Uterus (tissue), 3 donors: ENCODE measurements at regions not wholly inside any gene's neighbourhood (a gene's known extent, or its start where the extent isn't known, plus 50 kb on each side); places are given as distances from the start of the nearest gene placed in this dataset. TPM values are rescaled to one million over a fixed set of nuclear protein-coding genes. Genes with fewer than 3 reads are reported as not detected.

ENCODE experiments used
- DNase-seq, 2 donors: peaks; one replicate each; pipeline ENCODE4 v3.0.0-alpha.2; 2019 to 2020
- H3K27ac ChIP-seq, 2 donors: fragments of 200-600 bp; sonication (generic); 1 replicate in 1 of 2; 2 replicates in 1 of 2; pipeline ENCODE4 v1.5.1; 2016 to 2018
- H3K27me3 ChIP-seq, 2 donors: fragments of 200-600 bp; sonication (generic); one replicate each; pipeline ENCODE4 v1.5.1; 2018 to 2019; ENCODE audit warnings: control low read depth in 1 of 2
- H3K36me3 ChIP-seq, 2 donors: fragments of 200-600 bp; sonication (generic); one replicate each; pipeline ENCODE4 v1.5.1; 2019; ENCODE audit warnings: control low read depth in 1 of 2
- H3K4me1 ChIP-seq, 2 donors: fragments of 200-600 bp; sonication (generic); one replicate each; pipeline ENCODE4 v1.5.1; 2018 to 2019; ENCODE audit warnings: control low read depth in 1 of 2
- H3K4me3 ChIP-seq, 2 donors: fragments of 200-600 bp; sonication (generic); 1 replicate in 1 of 2; 2 replicates in 1 of 2; pipeline ENCODE4 v1.5.1; 2018 to 2019; ENCODE audit warnings: mild to moderate bottlenecking in 1 of 2
- H3K9me3 ChIP-seq, 2 donors: fragments of 200-600 bp; sonication (generic); one replicate each; pipeline ENCODE4 v1.5.1; 2019; ENCODE audit warnings: control low read depth in 1 of 2
- CTCF ChIP-seq, 4 experiments: fragments of 200-600 bp in 2 of 4; fragments of 450-650 bp in 2 of 4; sonication (generic) in 2 of 4; IDR thresholded peaks; one replicate each; pipeline ENCODE4 v1.5.1; 2016 to 2019; ENCODE audit warnings: antibody characterized with exemption in 4 of 4, mild to moderate bottlenecking in 2 of 4, moderate library complexity in 1 of 4
- POLR2A ChIP-seq, 2 donors: fragments of 450-650 bp; IDR thresholded peaks; one replicate each; pipeline ENCODE4 v1.6.1; 2016; ENCODE audit warnings: antibody characterized with exemption in 2 of 2, mild to moderate bottlenecking in 1 of 2, moderate library complexity in 1 of 2
- intact Hi-C: fragments of 100-400 bp; cut with DNase I; formaldehyde crosslinking; loops from one replicate; pipeline ENCODE4 v1.15.1; 2023; ENCODE audit warnings: low total_unique reads
- microRNA counts, 2 donors: library from miRNA; unstranded; fragments of <30 nt; microRNA quantifications; one replicate each; lab custom pipeline; 2016 to 2017
- microRNA-seq: library from miRNA; unstranded; fragments of <30 nt; microRNA quantifications from one replicate; pipeline ENCODE4, GENCODE V29; 2016; ENCODE audit warnings: borderline microRNAs expressed, borderline replicate concordance
- small RNA-seq: library from RNA; depleted of rRNA; stranded (forward); fragments of <200 nt; gene quantifications from one replicate; pipeline ENCODE3, GENCODE V24; 2016
- donor health status: DM: yes; HTN: yes; CAD: no.

- Histone ChIP-seq H3K27ac (no peak overlapping the region), H3K9me3 (no peaks in the 10 kb centered on the region), H3K27me3 (no peaks in the 10 kb centered on the region), H3K4me3 (no peak overlapping the region), H3K36me3 (no peaks in the 10 kb centered on the region), H3K4me1 (no peaks in the 10 kb centered on the region)
- intact Hi-C loops = loop anchor here (10.0 kb wide), 1 partner anchor 419 kb away; no protein-coding TSS in a partner anchor
- DNase-seq = no peak
- TF ChIP-seq POLR2A (IDR thresholded peaks at IDR 0.05) (no peak), CTCF (IDR thresholded peaks at IDR 0.05) (no peak)
Measured at GRCh38 chr2:56133931-56134629, 49.7 kb upstream of the CCDC85A start.

MicroRNAs in the stretch of these regions (microRNA counts, 767-probe panel; counts per million panel counts)
- microRNA hsa-miR-216a (lab: Ali Mortazavi, UCI) = 0 to 2,277 counts per million in 2 donors
- microRNA hsa-miR-216b (lab: Ali Mortazavi, UCI) = 0 to 1,760 counts per million in 2 donors
- microRNA hsa-miR-217 (lab: Ali Mortazavi, UCI) = 0 counts per million in 2 donors

Small RNA genes in the stretch of these regions (microRNA-seq; reads per million reads assigned to microRNA genes)
- gene MIR216A (not detected), gene MIR216B (not detected), gene MIR217 (3.4 reads per million)

Small RNA genes in the stretch of these regions (small RNA-seq; reads per million reads assigned to genes)
- gene MIR216A (not detected), gene MIR216B (not detected), gene MIR217 (not detected)
